ENCODE measurements at regions not wholly inside any gene's neighbourhood (a gene's known extent, or its start where the extent isn't known, plus 50 kb on each side); places are given as distances from the start of the nearest gene placed in this dataset.

- Histone ChIP-seq H3K79me2 (ENCODE audit: insufficient read depth, low read length) (no peaks in the 10 kb centered on the region), H3K4me3 (ENCODE audit: low read depth in 1 of 2, low read length in 2 of 2) (no peak overlapping the region), H3K4me1 (ENCODE audit: insufficient read depth, low read length) (no peaks in the 10 kb centered on the region), H3K27ac (ENCODE audit: low read length) (no peak overlapping the region), H3K9me3 (ENCODE audit: insufficient read depth, low read length, severe bottlenecking) (no peaks in the 10 kb centered on the region), H3K9ac (ENCODE audit: low read depth, low read length) (no peak overlapping the region), H4K20me1 (ENCODE audit: insufficient read depth, low read length) (no peaks in the 10 kb centered on the region), H3K36me3 (ENCODE audit: insufficient read depth, low read length) (no peaks in the 10 kb centered on the region), H2AFZ (ENCODE audit: low read depth, low read length) (no peak overlapping the region), H3K4me2 (ENCODE audit: insufficient read depth, low read length) (no peak overlapping the region), H3K27me3 (ENCODE audit: insufficient read depth, low read length, poor library complexity) (no peaks in the 10 kb centered on the region)
- no peak for TF ChIP-seq EZH2 (IDR thresholded peaks at IDR 0.05; ENCODE audit: borderline replicate concordance, low read depth, low read length, severe bottlenecking)
- DNase-seq (no peak), ATAC-seq (ENCODE audit: insufficient read depth, low read depth) (no peak)
These were observed 310.2 kb downstream of the FAM72C start for GRCh38 chr1:143661418-143662101.

GRCh38 chr1:143660354-143660941 lies 311.3 kb downstream of the FAM72C start:
- Histone ChIP-seq H3K9ac (ENCODE audit: low read depth, low read length) (no peak overlapping the region), H3K9me3 (ENCODE audit: insufficient read depth, low read length, severe bottlenecking) (no peaks in the 10 kb centered on the region), H4K20me1 (ENCODE audit: insufficient read depth, low read length) (no peaks in the 10 kb centered on the region), H3K4me1 (ENCODE audit: insufficient read depth, low read length) (no peaks in the 10 kb centered on the region), H3K36me3 (ENCODE audit: insufficient read depth, low read length) (no peaks in the 10 kb centered on the region), H3K27me3 (ENCODE audit: insufficient read depth, low read length, poor library complexity) (no peaks in the 10 kb centered on the region), H2AFZ (ENCODE audit: low read depth, low read length) (no peak overlapping the region), H3K4me2 (ENCODE audit: insufficient read depth, low read length) (no peak overlapping the region), H3K27ac (ENCODE audit: low read length) (no peak overlapping the region), H3K79me2 (ENCODE audit: insufficient read depth, low read length) (no peaks in the 10 kb centered on the region), H3K4me3 (ENCODE audit: low read depth in 1 of 2, low read length in 2 of 2) (no peak overlapping the region)
- no peak for TF ChIP-seq CTCF (IDR thresholded peaks at IDR 0.05; ENCODE audit: borderline replicate concordance, extremely low read depth, low read length, poor library complexity, severe bottlenecking)
- TF ChIP-seq EZH2 (IDR thresholded peaks at IDR 0.05; ENCODE audit: borderline replicate concordance, low read depth, low read length, severe bottlenecking), result no peak
- DNase-seq, result no peak
- ATAC-seq (ENCODE audit: insufficient read depth, low read depth), result no peak

GRCh38 chr1:143653429-143653802 lies 318.4 kb downstream of the FAM72C start:
- no peak for TF ChIP-seq EZH2 (IDR thresholded peaks at IDR 0.05; ENCODE audit: borderline replicate concordance, low read depth, low read length, severe bottlenecking)
- no peak for TF ChIP-seq CTCF (IDR thresholded peaks at IDR 0.05; ENCODE audit: borderline replicate concordance, extremely low read depth, low read length, poor library complexity, severe bottlenecking)
- H3K4me2 ChIP-seq (ENCODE audit: insufficient read depth, low read length), result no peak overlapping the region
- no peaks in the 10 kb centered on the region for H3K9me3 ChIP-seq (ENCODE audit: insufficient read depth, low read length, severe bottlenecking)
- H3K27me3 ChIP-seq (ENCODE audit: insufficient read depth, low read length, poor library complexity), result no peaks in the 10 kb centered on the region
- no peak overlapping the region for H3K4me3 ChIP-seq (ENCODE audit: low read depth in 1 of 2, low read length in 2 of 2)
- H4K20me1 ChIP-seq (ENCODE audit: insufficient read depth, low read length), result no peaks in the 10 kb centered on the region
- no peak overlapping the region for H3K27ac ChIP-seq (ENCODE audit: low read length)
- DNase-seq (no peak), ATAC-seq (ENCODE audit: insufficient read depth, low read depth) (no peak)
- H3K9ac ChIP-seq (ENCODE audit: low read depth, low read length), result no peak overlapping the region
- H2AFZ ChIP-seq (ENCODE audit: low read depth, low read length), result no peak overlapping the region
- H3K36me3 ChIP-seq (ENCODE audit: insufficient read depth, low read length), result no peaks in the 10 kb centered on the region
- H3K4me1 ChIP-seq (ENCODE audit: insufficient read depth, low read length), result no peaks in the 10 kb centered on the region
- no peaks in the 10 kb centered on the region for H3K79me2 ChIP-seq (ENCODE audit: insufficient read depth, low read length)

- ATAC-seq (ENCODE audit: insufficient read depth, low read depth) (no peak), DNase-seq (no peak)
- no peak overlapping the region for H3K4me2 ChIP-seq (ENCODE audit: insufficient read depth, low read length)
- H4K20me1 ChIP-seq (ENCODE audit: insufficient read depth, low read length), result no peaks in the 10 kb centered on the region
- H3K27ac ChIP-seq (ENCODE audit: low read length), result no peak overlapping the region
- no peaks in the 10 kb centered on the region for H3K9me3 ChIP-seq (ENCODE audit: insufficient read depth, low read length, severe bottlenecking)
- no peak overlapping the region for H3K9ac ChIP-seq (ENCODE audit: low read depth, low read length)
- H3K4me3 ChIP-seq (ENCODE audit: low read depth in 1 of 2, low read length in 2 of 2), result no peak overlapping the region
- H3K4me1 ChIP-seq (ENCODE audit: insufficient read depth, low read length), result no peaks in the 10 kb centered on the region
- TF ChIP-seq CTCF (IDR thresholded peaks at IDR 0.05; ENCODE audit: borderline replicate concordance, extremely low read depth, low read length, poor library complexity, severe bottlenecking), result no peak
- TF ChIP-seq EZH2 (IDR thresholded peaks at IDR 0.05; ENCODE audit: borderline replicate concordance, low read depth, low read length, severe bottlenecking), result no peak
- no peak overlapping the region for H2AFZ ChIP-seq (ENCODE audit: low read depth, low read length)
- no peaks in the 10 kb centered on the region for H3K27me3 ChIP-seq (ENCODE audit: insufficient read depth, low read length, poor library complexity)
- H3K79me2 ChIP-seq (ENCODE audit: insufficient read depth, low read length), result no peaks in the 10 kb centered on the region
- H3K36me3 ChIP-seq (ENCODE audit: insufficient read depth, low read length), result no peaks in the 10 kb centered on the region
These were observed 318.9 kb downstream of the FAM72C start for GRCh38 chr1:143652744-143653428.
